ENCODE measurements at regions not wholly inside any gene's neighbourhood (a gene's known extent, or its start where the extent isn't known, plus 50 kb on each side); places are given as distances from the start of the nearest gene placed in this dataset.

DNA sequence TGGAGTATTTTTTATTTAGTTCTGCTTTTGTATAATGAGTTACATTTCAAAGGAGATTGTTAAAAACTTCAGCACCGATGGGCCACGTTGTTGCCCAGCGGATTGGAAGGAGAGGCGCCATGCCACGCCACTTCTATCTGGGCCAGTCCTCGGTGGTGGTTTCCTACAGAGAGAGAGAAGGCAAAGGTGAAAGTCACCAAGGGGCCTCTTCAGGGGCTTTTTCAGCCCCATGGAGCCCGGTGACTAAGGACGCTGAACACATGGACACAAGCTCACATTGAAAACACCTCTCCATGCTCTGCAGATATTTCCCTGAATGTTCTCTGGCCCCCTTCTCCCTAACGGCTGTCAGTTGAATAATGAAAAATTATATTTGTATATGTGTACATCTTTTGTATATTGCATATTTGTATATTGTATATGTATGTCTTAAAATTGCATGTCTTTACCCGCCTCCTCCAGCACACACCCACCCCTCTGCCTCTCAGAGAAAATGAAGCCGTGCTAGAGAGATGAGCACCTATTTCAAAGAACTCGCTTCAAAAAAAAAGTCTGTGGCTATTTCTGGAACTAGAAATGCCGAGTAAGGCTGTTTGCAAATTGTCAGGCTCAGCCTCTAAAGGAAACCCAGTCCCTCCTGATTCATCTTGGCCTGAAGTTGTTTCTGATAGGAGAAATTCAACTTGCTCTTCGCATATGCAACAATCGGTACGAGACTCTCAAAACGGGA lies 91.9 kb upstream of the CDH4 start:
- peak; percentile 27 for DNase-seq (ENCODE audit: low read depth)

- DNase-seq (ENCODE audit: low read depth), result no peak
Observed at GRCh38 chr20:61161726-61162390, 90.2 kb upstream of the CDH4 start.

- DNase-seq (ENCODE audit: low read depth), result no peak
Observed at GRCh38 chr20:61162451-61162850, 89.6 kb upstream of the CDH4 start.

DNA sequence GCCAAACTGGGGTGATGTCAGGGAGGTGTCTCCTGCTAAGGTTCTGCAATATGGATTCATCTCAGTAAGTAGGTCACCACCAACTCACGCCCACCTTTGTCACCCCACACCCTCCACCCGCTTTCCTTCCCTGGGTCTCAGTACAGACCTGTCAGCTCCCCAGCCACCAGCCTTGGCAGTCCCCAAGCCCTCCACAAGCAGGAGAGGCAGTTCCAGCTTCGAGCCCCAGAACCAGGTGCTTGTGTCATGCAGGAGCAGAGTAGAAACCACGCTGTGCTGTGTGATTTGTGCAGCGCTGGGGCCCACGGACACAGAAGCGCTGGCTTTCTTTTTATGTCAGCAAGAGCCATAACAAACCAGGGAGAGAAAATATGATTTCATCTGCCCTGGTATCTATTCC lies 89.0 kb upstream of the CDH4 start:
- DNase-seq (ENCODE audit: low read depth), result no peak

DNA sequence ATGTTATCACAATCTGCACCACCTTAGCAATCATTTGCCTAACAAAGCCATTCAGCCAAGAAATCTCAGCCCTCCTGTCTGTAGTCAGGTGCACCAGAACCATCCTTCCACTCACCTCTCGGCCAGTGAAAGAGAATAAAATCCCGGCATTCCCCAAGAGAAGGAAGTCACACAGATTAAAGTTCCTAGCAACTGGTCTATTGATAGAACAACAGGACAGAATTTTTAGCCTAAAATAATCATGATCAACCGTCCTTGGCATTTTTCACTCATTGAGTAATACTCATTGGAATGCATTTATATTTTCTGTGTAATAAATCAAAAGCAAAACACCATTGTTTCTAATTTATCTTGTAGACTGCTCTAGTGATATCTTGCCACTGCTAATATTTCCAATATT lies 85.7 kb upstream of the CDH4 start:
- DNase-seq (ENCODE audit: low read depth), result no peak

DNA sequence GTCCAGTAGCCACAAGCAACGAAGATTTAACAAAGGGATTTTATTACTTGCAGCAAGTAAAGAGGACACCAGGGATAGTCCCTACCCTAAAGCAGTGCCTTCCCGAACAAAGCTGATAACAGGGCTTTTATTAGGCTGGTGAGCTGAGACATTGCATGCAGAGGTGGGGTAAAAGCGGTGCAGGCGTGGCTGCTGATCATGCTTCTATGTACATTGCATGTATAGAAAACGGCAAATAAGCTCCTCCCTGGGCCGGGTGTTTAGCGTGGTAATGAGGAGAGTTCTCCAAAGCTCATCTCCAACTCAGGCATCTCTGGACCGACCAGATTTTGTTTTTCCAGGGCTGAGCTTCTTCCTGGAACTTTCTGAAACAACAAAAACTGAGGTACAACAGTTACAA lies 83.5 kb upstream of the CDH4 start:
- DNase-seq (ENCODE audit: low read depth), result no peak

GRCh38 chr20:61169874-61170273 lies 82.2 kb upstream of the CDH4 start:
- DNase-seq (ENCODE audit: low read depth), result no peak

DNA sequence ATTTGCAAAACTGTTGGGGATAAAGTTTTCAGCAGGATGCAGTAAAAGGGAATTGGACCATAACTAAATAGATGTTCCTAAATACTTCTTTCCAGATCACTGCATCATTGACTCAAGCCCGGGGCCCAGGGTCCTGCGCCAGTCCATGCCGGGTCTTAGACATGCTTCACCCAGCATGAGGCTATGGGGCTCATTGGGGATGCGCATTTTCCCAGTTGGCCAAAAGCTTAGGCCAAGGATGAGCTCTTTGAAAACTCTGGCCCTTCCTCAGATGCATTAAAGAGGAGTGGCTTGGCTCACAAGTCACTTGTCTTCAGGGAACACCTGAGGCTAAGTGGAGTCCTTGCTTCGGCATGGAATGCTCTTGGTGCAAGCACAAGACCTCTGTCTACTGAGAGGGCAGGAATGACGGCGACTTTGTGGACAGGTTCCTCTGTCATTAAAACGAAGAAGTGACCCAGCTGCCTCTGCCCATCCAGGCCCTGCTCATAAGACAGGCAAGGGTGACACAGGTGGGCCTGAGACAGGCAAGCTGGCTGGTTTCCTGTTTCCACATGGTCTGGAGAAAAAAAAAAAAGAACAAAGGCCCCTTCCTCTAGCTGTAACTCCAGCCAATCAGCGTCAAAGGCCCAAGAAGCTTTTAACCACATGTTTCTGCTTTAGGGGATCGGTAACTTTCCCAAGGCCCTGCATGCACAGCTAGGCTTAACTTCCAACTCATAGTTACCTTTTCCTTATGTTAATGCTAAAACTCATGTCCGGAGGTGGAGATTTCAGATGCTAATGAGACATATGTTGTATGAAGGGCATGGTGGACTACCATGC lies 81.4 kb upstream of the CDH4 start:
- DNase-seq (ENCODE audit: low read depth), result no peak

GRCh38 chr20:61173267-61173666 lies 78.8 kb upstream of the CDH4 start:
- DNase-seq (ENCODE audit: low read depth), result no peak

DNA sequence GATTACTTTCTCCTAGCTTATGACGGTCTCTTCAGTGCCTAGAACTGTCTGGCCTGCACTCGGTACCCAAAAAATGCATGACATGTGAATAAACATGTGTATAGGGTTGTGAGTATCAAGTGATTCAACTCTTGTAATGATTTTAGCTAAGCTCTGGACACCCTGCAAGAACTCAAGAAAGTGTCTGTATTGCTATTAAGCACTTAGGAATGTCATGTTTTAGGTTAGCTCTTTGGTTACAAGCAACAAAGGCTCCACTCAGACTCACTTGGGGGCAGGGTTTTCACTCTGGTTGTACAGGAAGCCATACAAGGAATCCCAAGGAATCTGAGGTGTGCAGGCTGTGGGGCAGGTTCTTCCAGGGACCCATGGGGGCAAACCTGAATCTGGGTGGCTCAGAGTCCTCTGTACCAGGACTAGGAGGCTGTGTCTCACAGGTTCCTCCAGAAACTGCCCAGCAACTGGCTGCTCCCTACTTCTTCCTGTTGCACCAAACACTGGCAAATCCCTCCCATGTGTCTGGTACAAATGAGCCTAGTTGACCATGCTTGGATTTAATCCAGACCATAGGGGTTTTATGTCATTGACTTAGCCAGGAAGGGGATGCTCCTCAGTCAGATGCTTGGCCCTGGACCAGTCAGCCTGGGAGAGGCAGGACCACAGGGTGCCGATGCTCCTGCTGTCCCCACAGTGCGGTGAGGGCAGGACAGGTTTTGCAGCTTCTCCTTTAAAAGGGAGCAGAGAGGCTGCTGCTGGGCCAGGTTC lies 77.9 kb upstream of the CDH4 start:
- no peak for DNase-seq (ENCODE audit: low read depth)

DNA sequence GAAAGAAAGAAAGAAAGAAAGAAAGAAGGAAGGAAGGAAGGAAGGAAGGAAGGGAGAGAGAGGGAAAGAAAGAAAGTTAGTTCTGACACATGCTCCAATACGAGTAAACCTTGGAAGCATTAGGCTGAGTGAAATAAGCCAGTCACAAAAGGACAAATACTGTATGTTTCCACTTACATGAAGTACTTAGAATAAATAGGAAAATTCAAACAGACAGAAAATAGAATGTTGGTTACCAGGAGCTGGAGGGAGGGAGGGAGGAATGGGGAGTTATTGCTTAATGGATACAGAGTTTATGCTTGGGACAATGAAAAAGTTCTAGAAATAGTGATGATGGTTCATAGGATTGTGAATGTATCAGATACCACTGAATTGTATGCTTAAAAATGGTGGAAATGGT lies 75.2 kb upstream of the CDH4 start:
- no peak for DNase-seq (ENCODE audit: low read depth)

GRCh38 chr20:61178551-61179071 lies 73.5 kb upstream of the CDH4 start:
- no peak for DNase-seq (ENCODE audit: low read depth)

DNA sequence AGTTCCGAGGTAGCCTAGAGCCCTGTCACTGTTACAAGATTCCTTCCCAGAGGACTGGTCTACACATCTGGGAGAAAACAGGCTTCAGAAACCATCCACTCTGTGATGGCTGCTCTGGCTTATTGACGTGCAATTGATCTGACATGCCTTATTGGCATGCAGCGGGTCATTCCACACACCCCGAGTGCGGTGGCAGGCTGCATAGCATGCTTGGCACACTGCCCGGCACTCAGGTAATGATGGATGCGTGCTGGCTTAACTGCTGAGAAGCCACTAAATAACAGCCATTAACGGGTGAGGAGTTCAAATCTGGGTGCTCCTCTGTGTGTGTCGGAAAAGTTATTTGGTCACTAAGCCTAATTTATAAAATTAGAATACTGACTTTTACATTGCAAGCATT lies 67.9 kb upstream of the CDH4 start:
- DNase-seq (ENCODE audit: low read depth), result peak; percentile 43

GRCh38 chr20:61185181-61185580 lies 66.9 kb upstream of the CDH4 start:
- DNase-seq (ENCODE audit: low read depth), result no peak

GRCh38 chr20:61185841-61186601 lies 66.0 kb upstream of the CDH4 start:
- peak; percentile 82 for DNase-seq (ENCODE audit: low read depth)

- DNase-seq (ENCODE audit: low read depth), result no peak
Observed at GRCh38 chr20:61186771-61187472, 65.1 kb upstream of the CDH4 start.

DNA sequence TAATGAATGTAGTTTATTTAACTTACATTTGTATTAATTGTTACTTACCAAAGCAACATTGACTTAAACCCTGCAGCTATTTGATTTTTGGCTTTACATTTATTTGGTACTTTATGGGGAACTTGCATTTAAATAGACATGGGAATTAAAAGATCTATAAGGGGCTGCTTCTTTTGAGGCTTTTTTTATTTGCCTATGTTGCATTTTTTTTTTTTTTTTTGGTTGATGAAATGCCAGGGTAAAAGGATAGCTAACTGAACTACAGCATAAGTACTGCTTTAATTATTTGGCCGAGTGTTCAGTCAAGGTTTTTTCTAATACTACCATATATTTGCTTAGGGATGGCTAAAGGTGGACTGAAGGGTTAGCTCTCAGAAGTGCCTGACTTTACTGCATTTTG lies 62.5 kb upstream of the CDH4 start:
- DNase-seq (ENCODE audit: low read depth), result no peak

DNA sequence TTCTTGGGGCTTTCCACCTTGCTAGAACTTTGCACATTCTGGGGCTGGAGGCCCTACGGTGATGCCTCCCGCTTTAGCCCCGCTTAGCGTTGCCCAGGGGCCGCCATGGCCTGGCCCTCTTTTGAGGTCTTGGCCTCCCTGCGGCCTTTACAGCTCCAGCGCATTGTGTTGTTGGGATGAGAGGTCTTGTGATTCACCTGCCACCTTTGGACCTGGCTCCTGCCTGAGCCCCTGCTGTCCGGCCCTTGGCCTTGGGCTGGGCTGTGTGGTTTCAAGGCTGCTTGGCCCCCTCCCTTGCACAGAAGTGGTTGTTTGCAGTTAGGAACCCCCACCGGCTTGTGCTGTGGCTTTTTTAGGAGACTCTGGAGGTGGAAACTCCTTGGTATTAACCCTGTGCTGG lies 61.0 kb upstream of the CDH4 start:
- DNase-seq (ENCODE audit: low read depth), result no peak

GRCh38 chr20:61192337-61192950 lies 59.6 kb upstream of the CDH4 start:
- no peak for DNase-seq (ENCODE audit: low read depth)

DNA sequence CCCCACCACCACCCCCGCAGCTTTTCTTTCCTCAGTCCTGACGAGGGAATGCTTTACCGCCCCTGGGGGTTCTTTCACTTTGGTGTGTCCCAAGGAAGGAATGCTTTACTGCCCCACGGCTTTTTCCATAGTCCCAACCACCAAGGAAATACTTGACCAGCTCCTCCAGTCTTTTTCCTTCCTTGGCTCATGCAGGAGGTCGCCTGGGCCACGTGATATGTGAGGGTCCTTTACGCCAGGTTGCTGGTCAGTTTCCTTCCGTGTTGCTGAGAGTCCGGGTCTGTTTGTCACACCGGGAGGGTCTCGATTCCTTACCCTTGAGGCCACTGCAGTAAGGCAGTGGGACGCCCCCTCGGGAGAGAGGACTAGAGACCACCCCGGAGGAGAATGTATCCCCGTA lies 58.9 kb upstream of the CDH4 start:
- DNase-seq (ENCODE audit: low read depth), result no peak

All from Daoy (cell line).